ENCODE measurements at regions not wholly inside any gene's neighbourhood (a gene's known extent, or its start where the extent isn't known, plus 50 kb on each side); places are given as distances from the start of the nearest gene placed in this dataset.

DNA sequence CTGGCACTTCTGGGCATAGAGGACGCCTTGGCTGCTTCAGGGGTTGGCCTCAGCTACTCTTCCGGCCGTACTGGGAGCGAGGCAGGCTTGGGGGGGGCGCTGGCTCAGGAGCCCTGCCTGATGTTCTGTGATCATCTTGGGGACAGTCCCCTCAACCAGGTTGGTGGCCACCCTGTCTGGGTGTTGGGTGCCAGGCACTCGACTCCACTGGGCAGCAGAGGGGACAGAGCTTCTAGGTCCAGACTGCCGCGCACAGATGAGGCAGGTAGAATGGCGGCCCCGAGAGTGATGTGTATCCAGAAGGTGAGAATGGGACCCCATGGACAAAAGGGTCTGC lies 84.9 kb downstream of the ASB1 start:
- no peak for TF ChIP-seq CTCF (IDR thresholded peaks at IDR 0.05)
- TF ChIP-seq CBX2 (IDR thresholded peaks at IDR 0.05; ENCODE audit: borderline replicate concordance, low read depth) = no peak

All from A549 (cell line).